ENCODE measurements at regions not wholly inside any gene's neighbourhood (a gene's known extent, or its start where the extent isn't known, plus 50 kb on each side); places are given as distances from the start of the nearest gene placed in this dataset.

DNA sequence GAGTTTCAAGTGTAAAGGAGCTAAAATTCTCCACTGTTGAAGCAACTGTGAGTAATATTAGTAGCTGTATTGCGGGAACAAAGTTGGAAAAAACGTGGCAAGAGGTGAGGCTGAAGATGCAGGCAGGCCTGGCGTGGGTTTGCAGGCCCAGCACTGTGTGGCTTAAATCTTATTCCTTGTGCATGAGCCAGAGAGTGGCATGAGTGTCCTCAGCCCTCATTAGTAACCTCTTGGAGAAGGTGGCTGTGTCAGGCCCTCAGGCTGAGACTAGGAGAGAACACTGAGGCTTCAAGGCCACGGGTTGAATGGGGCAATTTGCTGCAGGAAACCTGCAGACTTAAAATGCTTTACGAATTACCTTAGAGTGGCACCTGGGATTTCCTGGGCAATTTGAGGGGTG, 372.7 kb upstream of the CITED2 start:
- intact Hi-C loops (cut with DNase I), result no loop called here
- no peaks in the 10 kb centered on the region for H3K9me3 ChIP-seq
- H3K4me1 ChIP-seq, result no peaks in the 10 kb centered on the region
- no peak overlapping the region for H3K27ac ChIP-seq
- DNase-seq (no peak), ATAC-seq (no peak)
- H3K27me3 ChIP-seq (ENCODE audit: low read depth), result no peaks in the 10 kb centered on the region
- TF ChIP-seq, protein P1, sequence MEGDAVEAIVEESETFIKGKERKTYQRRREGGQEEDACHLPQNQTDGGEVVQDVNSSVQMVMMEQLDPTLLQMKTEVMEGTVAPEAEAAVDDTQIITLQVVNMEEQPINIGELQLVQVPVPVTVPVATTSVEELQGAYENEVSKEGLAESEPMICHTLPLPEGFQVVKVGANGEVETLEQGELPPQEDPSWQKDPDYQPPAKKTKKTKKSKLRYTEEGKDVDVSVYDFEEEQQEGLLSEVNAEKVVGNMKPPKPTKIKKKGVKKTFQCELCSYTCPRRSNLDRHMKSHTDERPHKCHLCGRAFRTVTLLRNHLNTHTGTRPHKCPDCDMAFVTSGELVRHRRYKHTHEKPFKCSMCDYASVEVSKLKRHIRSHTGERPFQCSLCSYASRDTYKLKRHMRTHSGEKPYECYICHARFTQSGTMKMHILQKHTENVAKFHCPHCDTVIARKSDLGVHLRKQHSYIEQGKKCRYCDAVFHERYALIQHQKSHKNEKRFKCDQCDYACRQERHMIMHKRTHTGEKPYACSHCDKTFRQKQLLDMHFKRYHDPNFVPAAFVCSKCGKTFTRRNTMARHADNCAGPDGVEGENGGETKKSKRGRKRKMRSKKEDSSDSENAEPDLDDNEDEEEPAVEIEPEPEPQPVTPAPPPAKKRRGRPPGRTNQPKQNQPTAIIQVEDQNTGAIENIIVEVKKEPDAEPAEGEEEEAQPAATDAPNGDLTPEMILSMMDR (IDR thresholded peaks at IDR 0.05), result no peak
- H3K36me3 ChIP-seq, result no peaks in the 10 kb centered on the region
- H3K4me3 ChIP-seq, result no peak overlapping the region

DNA sequence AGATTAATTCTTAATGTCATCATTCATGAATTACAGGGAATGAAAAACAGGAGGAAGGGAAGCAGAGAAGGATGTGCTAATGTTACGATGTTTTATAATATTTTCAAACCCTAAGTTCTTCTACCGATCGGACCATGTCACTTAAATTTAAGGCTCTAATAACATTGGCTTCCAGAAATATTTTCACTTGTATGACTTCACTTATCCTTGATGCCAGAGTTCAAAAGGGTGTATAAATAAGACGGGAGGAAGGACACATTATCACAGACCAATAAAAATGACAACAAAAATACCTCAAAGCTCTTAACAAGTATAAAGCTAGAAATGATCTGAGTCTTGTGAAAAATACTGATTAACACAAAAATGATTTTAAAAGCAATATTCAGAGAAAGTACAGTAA, 370.4 kb upstream of the CITED2 start:
- ATAC-seq (no peak), DNase-seq (no peak)
- no peak overlapping the region for H3K27ac ChIP-seq
- no peaks in the 10 kb centered on the region for H3K27me3 ChIP-seq (ENCODE audit: low read depth)
- H3K4me3 ChIP-seq, result no peak overlapping the region
- H3K36me3 ChIP-seq, result no peaks in the 10 kb centered on the region
- H3K4me1 ChIP-seq, result no peaks in the 10 kb centered on the region
- TF ChIP-seq, protein P1 (IDR thresholded peaks at IDR 0.05), result no peak
- intact Hi-C loops (cut with DNase I), result no loop called here
- no peaks in the 10 kb centered on the region for H3K9me3 ChIP-seq

DNA sequence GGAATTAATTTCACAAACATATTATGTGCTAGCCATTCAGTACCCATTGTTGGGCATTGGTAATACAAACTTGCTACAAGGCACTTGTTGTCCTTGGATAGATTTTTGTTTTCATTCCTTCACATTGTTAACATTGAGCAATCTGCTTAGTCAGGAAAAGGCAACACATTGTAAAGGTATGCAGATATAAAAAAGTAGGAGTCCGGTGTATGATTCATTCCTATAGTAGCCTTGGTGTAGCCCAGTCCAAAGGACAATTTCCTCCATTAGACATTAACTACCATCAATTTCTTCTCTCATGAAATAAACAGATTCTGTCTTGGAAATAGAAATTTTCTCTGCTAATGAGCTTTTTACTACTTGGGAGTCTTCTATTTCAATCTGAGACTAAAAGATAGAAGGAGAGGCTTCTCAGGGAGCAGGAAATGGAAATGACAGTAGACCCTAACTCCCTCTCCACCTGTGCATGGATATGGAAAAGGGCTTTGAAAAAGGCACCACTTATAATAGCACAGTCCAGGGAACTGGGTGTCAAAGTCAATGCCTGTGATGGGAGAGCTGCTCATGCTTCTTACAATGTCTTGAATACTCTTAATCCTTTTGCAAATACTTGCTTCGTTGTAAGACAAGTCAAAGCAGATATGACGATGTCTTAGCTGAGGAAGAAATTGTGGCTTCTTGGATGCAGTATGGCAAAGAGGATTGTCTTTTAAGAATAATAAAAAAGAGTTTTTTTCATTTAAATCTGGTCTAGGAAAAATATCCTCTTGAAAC, 369.4 kb upstream of the CITED2 start:
- no peaks in the 10 kb centered on the region for H3K27me3 ChIP-seq (ENCODE audit: low read depth)
- intact Hi-C loops (cut with DNase I), result no loop called here
- H3K9me3 ChIP-seq, result no peaks in the 10 kb centered on the region
- DNase-seq, result no peak
- TF ChIP-seq, protein P1 (IDR thresholded peaks at IDR 0.05), result no peak
- peak; percentile 58 to 67 for ATAC-seq
- H3K36me3 ChIP-seq, result no peaks in the 10 kb centered on the region
- H3K4me3 ChIP-seq, result no peak overlapping the region
- no peak overlapping the region for H3K27ac ChIP-seq
- H3K4me1 ChIP-seq, result no peaks in the 10 kb centered on the region

DNA sequence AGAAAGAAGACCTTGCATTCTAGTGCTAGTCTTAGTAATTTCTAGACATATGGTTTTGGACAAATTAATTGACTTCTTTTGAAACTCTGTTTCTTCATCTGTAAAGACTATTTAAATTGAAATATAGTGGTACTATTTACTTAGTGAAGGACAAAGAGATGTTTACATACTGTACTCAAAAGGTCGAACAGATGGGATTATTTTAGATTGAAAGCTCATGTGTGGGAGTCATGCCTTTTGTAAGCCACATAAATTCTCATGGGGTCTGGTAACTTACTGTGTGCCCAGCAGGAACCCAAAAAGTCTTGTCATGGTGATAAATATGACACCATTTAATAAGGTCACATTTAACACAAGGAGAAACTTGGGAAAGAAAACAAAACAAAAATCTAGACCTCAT, 368.2 kb upstream of the CITED2 start:
- Histone ChIP-seq H3K27me3 (ENCODE audit: low read depth) (no peaks in the 10 kb centered on the region), H3K27ac (no peak overlapping the region), H3K36me3 (no peaks in the 10 kb centered on the region), H3K4me1 (no peaks in the 10 kb centered on the region), H3K9me3 (no peaks in the 10 kb centered on the region), H3K4me3 (no peak overlapping the region)
- TF ChIP-seq, protein P1 (IDR thresholded peaks at IDR 0.05), result no peak
- ATAC-seq, result no peak
- intact Hi-C loops (cut with DNase I), result no loop called here
- DNase-seq, result no peak

DNA sequence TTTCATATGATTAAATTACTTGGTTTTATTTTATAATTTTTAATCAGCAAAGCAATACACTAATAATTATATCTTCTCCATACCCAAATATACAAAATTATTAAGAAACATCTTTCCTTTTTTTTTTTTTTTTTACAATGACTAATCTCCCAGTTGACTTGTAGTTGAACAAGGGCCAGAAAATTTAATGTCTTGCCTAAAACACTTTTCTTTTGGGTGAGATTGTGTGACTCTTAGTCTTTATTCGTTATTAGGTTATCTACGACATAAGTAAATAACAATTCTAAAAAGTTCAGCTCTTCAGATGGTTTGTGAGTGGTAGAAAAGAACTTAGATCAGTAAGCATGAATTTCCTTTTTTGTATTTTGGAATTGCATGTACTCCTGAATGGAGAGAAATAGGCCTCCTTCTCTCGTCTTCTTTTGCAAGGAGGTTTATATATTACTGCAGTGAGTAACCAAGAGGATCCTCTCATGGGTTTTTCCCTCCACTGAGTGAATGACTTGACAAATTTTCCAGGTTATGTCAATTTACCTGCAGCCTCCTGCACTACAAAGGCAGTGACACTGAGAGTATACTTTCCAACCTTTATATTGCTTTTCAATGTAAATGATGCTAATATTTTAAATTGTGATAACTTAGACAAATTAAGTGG, 364.5 kb upstream of the CITED2 start:
- no peak overlapping the region for H3K4me3 ChIP-seq
- H3K27ac ChIP-seq, result no peak overlapping the region
- no peaks in the 10 kb centered on the region for H3K9me3 ChIP-seq
- TF ChIP-seq, protein P1 (IDR thresholded peaks at IDR 0.05), result no peak
- no peaks in the 10 kb centered on the region for H3K4me1 ChIP-seq
- ATAC-seq, result no peak
- DNase-seq, result no peak
- no peaks in the 10 kb centered on the region for H3K36me3 ChIP-seq
- H3K27me3 ChIP-seq (ENCODE audit: low read depth), result no peaks in the 10 kb centered on the region
- intact Hi-C loops (cut with DNase I), result no loop called here

Measured in lower lobe of right lung (tissue), 2 donors.